GM21619 (cell line): ENCODE measurements at regions not wholly inside any gene's neighbourhood (a gene's known extent, or its start where the extent isn't known, plus 50 kb on each side); places are given as distances from the start of the nearest gene placed in this dataset.

Experiments used
- ATAC-seq: cut with Tn5 transposase; IDR thresholded peaks from one replicate; pipeline ENCODE4 v1.9.1; 2021; ENCODE audit not compliant: unreplicated experiment

- ATAC-seq = no peak
Observed at GRCh38 chr5:173826086-173826427, 62.1 kb upstream of the CPEB4 start.

GRCh38 chr5:173826428-173827350 lies 61.5 kb upstream of the CPEB4 start:
- ATAC-seq = no peak

DNA sequence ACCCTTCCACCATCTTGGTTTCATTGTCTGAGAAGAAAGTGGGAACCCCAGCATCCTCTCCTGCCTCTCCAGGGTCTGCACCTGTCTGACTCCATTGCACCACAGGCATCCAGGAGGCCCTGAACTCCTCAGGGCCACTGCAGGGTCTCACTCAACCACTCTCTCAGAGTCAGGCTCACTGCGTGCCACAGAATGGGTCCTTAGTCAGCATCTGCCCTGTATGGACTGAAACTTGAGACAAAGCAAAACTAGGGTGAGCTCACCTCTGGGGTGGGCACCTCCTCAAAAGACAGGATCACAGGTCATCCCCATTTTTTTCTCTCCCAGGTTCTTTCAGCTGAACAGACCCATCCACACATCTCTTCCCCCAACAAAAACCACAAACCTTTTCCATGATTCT lies 59.2 kb upstream of the CPEB4 start:
- ATAC-seq = no peak

DNA sequence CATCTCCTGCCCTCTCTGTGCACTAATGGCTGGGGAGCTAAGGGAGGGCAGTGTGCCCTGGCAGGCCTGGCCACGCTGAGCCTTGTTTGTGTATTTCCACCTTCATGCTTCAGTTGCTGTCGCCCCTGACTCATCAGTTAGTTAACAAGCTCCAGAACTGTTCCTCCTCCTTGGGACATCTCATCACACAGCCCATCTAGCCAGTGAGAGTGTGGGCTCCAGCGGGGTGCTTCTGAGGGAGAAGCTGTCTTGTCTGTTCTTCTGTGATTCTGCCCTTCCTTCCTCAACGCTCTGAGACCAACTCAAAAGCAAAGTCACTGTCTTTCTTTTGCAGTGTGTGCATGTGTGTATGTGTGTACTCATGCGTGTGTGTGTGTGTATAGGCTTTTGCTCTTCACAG lies 58.3 kb upstream of the CPEB4 start:
- peak; percentile 35 for ATAC-seq

- ATAC-seq = no peak
Observed at GRCh38 chr5:173830421-173830820, 57.7 kb upstream of the CPEB4 start.

- no peak for ATAC-seq
Observed at GRCh38 chr5:173831196-173831914, 56.8 kb upstream of the CPEB4 start.

DNA sequence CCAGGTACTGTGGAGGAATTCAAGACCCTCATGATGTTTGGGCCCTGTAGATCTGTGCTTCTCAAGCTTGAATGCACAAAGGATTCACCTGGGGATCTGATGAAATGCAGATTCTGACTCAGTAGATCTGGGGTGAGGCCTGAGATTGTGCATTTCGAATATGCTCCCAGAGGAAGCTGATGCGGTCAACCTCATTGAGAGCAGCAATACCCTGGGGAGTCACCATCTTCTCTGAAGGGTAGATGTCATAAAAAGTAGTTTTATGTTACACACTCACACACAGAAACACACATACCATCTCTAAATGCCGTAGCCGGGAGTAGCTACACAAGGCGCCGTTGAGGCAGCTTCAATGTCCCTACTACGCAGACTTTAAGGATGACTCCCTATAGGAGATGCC lies 55.8 kb upstream of the CPEB4 start:
- peak; percentile 61 for ATAC-seq

DNA sequence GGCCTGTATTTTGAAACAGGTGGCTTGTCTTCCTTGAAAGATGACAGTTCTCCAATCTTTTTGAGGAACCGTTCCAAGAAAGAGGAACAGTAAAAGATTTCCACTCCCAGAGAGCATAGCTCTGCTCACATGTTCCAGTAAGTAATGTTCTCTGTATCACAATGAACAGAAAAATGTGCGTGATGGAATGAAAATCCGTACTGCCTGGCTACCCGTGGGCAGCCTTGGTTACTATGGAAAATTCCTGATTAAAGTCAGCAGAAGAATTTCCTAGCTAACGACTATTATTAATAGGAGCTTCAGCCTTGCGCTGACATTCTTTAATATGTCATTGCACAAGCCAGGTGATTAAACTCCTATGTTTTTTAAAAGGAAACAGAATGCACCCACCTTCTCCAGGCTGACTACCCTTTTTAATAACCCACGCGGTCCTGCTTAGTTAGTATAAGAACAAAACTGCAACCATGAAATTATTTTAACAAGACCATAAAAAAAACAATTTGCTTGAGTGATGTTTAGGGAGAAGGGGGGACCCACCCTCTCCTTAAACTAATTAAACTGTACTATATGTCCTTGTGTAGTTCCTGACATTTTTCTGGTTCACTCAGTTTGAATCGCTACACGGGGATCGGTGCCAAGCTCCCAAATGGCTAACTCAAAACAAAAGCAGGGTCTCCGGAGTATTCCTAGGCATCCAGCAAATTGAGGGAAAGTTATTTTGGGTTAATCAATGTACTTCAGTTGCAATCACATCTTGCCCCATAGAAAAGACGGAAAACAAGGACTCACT lies 54.8 kb upstream of the CPEB4 start:
- ATAC-seq = no peak

DNA sequence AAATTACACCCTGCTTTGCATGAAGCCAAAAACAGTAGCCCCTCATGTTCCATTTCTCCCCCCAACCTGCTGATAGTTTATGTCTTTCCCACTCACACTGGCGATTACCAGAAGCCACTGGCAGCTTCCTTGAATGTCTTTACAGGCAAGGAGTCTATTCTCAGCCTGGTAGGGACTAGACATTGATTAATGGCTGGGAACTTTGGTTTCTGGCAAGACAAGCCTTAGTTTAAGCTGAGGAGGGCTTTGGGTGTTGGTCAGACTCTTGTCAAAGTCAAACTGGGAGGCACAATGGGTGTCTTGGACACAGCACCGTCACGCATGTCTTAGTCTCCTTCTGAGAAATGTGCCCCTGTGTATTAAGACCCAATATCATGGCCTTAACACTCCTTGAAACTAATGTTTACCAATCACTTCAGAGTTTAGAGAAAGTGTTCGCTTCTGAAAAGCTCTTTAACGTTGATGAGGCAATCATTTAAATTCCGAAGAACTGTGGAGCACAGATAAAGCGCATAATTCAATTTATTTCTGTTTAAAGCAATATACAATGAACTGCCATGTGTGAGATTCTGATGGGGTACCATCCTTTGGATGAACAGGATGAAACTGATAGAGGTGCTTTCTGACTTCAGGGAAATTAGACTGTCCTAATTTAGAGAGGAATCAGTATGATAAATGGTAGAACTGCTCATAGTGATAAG lies 53.9 kb upstream of the CPEB4 start:
- ATAC-seq = no peak

- ATAC-seq = no peak
Observed at GRCh38 chr5:173835131-173835530, 53.0 kb upstream of the CPEB4 start.

GRCh38 chr5:173835661-173836060 lies 52.5 kb upstream of the CPEB4 start:
- no peak for ATAC-seq

DNA sequence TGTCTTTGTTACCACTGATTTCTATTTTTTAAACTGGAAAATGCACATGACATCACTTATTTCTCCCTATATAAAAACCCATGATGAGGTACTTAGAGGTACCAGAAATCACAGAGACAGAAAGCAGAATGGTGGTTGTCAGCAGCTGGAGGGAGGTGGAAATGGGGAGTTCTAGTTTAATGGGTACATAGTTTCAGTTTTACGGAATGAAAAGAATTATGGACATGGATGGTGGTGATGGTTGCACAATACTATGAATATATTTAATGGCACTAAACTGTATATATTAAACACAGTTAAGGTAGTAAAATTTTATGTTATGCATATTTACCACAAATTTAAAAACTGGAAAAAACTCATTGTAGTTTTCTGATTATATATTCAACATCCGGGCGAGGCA lies 50.5 kb upstream of the CPEB4 start:
- no peak for ATAC-seq
